HEK293 (cell line): ENCODE measurements at regions not wholly inside any gene's neighbourhood (a gene's known extent, or its start where the extent isn't known, plus 50 kb on each side); places are given as distances from the start of the nearest gene placed in this dataset.

Experiments used
- CTCF ChIA-PET: fragments of 350-600 bp; formaldehyde crosslinking; extraction: SDS; loops from one replicate; lab custom pipeline; 2021; ENCODE audit warnings: antibody characterized with exemption; lab: Yijun Ruan, JAX
- POLR2A ChIA-PET: fragments of 300-600 bp; formaldehyde crosslinking; extraction: SDS; loops from one replicate; lab custom pipeline; 2020; ENCODE audit warnings: antibody characterized with exemption, inconsistent platforms; lab: Yijun Ruan, JAX
- H3K27ac ChIP-seq: fragments of 200-500 bp; sonication (Bioruptor generic); 2 replicates; pipeline ENCODE4 v1.5.1; 2014; ENCODE audit warnings: low read depth, low read length, control low read depth, inconsistent platforms; ENCODE audit errors: extremely low read depth
- H3K36me3 ChIP-seq, 2 experiments: fragments of 200-500 bp in 1 of 2; sonication (Bioruptor generic) in 1 of 2; 1 replicate in 1 of 2; 2 replicates in 1 of 2; pipeline ENCODE4 v1.5.1; 2014 to 2017; ENCODE audit warnings: inconsistent platforms in 2 of 2, low read length in 2 of 2; ENCODE audit not compliant: control insufficient read depth in 2 of 2, insufficient read depth in 1 of 2
- H3K4me1 ChIP-seq: fragments of 200-500 bp; sonication (Bioruptor generic); 2 replicates; pipeline ENCODE4 v1.5.1; 2014; ENCODE audit warnings: mild to moderate bottlenecking, low read length, inconsistent platforms; ENCODE audit not compliant: control insufficient read depth, insufficient read depth
- H3K4me3 ChIP-seq: 2 replicates; pipeline ENCODE4 v1.5.1; 2011; ENCODE audit warnings: low read depth, mild to moderate bottlenecking, control low read depth, low read length, moderate library complexity
- H3K9me3 ChIP-seq: fragments of 200-500 bp; sonication (Bioruptor generic); 2 replicates; pipeline ENCODE4 v1.5.1; 2014; ENCODE audit warnings: low read depth, low read length, inconsistent platforms; ENCODE audit not compliant: control insufficient read depth, insufficient read depth
- EGR2 ChIP-seq: fragments of 450-650 bp; formaldehyde crosslinking; IDR thresholded peaks from 2 replicates; pipeline ENCODE4 v1.5.1; 2016; ENCODE audit warnings: low read depth, missing biosample characterization, missing genetic modification characterization
- HOXD13 ChIP-seq: sonication (generic); formaldehyde crosslinking; IDR thresholded peaks from 2 replicates; pipeline ENCODE4 v1.8.0; 2022; ENCODE audit warnings: missing genetic modification reagents, borderline replicate concordance
- TSHZ1 ChIP-seq: fragments of 450-650 bp; formaldehyde crosslinking; IDR thresholded peaks from 2 replicates; pipeline ENCODE4 v1.5.1; 2016; ENCODE audit warnings: missing biosample characterization, missing genetic modification characterization, borderline replicate concordance
- ZBTB11 ChIP-seq: fragments of 450-650 bp; formaldehyde crosslinking; conservative IDR thresholded peaks from 2 replicates; pipeline ENCODE4 v1.5.1; 2016; ENCODE audit warnings: low read depth, missing biosample characterization, missing genetic modification characterization
- ZBTB49 ChIP-seq: fragments of 450-650 bp; formaldehyde crosslinking; IDR thresholded peaks from 2 replicates; pipeline ENCODE4 v1.5.1; 2016; ENCODE audit warnings: missing biosample characterization, missing genetic modification characterization, low read depth
- ZNF214 ChIP-seq: fragments of 450-650 bp; formaldehyde crosslinking; IDR thresholded peaks from 2 replicates; pipeline ENCODE4 v1.5.1; 2017; ENCODE audit warnings: missing biosample characterization, mild to moderate bottlenecking, missing genetic modification characterization, borderline replicate concordance
- ZNF23 ChIP-seq: fragments of 450-650 bp; formaldehyde crosslinking; IDR thresholded peaks from 2 replicates; pipeline ENCODE4 v1.5.1; 2016; ENCODE audit warnings: missing biosample characterization, missing genetic modification characterization, borderline replicate concordance
- ZNF274 ChIP-seq, 2 experiments: fragments of 200-500 bp in 1 of 2; fragments of 450-650 bp in 1 of 2; sonication (Bioruptor generic) in 1 of 2; formaldehyde crosslinking in 1 of 2; IDR thresholded peaks; 2 replicates each; pipeline versions ENCODE4 v1.5.1 to v1.6.1; 2014 to 2016; ENCODE audit warnings: borderline replicate concordance in 1 of 2, inconsistent platforms in 1 of 2, low read length in 1 of 2, missing biosample characterization in 1 of 2, missing genetic modification characterization in 1 of 2
- ZNF292 ChIP-seq: fragments of 450-650 bp; formaldehyde crosslinking; IDR thresholded peaks from 2 replicates; pipeline ENCODE4 v1.5.1; 2016; ENCODE audit warnings: low read depth, missing biosample characterization, missing genetic modification characterization, borderline replicate concordance
- ZNF350 ChIP-seq: fragments of 450-650 bp; formaldehyde crosslinking; IDR thresholded peaks from 2 replicates; pipeline ENCODE4 v1.5.0; 2017; ENCODE audit warnings: missing biosample characterization, mild to moderate bottlenecking, missing genetic modification characterization
- ZNF354C ChIP-seq: fragments of 450-650 bp; formaldehyde crosslinking; IDR thresholded peaks from 2 replicates; pipeline ENCODE4 v1.5.1; 2016; ENCODE audit warnings: missing biosample characterization, missing genetic modification characterization, low read depth, borderline replicate concordance
- ZNF362 ChIP-seq: fragments of 450-650 bp; formaldehyde crosslinking; IDR thresholded peaks from 2 replicates; pipeline ENCODE4 v1.5.1; 2016; ENCODE audit warnings: missing biosample characterization, missing genetic modification characterization
- ZNF391 ChIP-seq: fragments of 450-650 bp; formaldehyde crosslinking; IDR thresholded peaks from 2 replicates; pipeline ENCODE4 v1.5.1; 2016; ENCODE audit warnings: low read depth, missing biosample characterization, missing genetic modification characterization, borderline replicate concordance
- ZNF48 ChIP-seq: fragments of 450-650 bp; formaldehyde crosslinking; IDR thresholded peaks from 2 replicates; pipeline ENCODE4 v1.5.1; 2016; ENCODE audit warnings: missing biosample characterization, missing genetic modification characterization
- ZNF510 ChIP-seq: fragments of 450-650 bp; formaldehyde crosslinking; IDR thresholded peaks from 2 replicates; pipeline ENCODE4 v1.5.1; 2018; ENCODE audit warnings: mild to moderate bottlenecking, missing genetic modification characterization, missing biosample characterization; ENCODE audit not compliant: insufficient replicate concordance
- ZNF530 ChIP-seq: fragments of 450-650 bp; formaldehyde crosslinking; IDR thresholded peaks from 2 replicates; pipeline ENCODE4 v1.5.1; 2016; ENCODE audit warnings: low read depth, missing biosample characterization, missing genetic modification characterization
- ZNF544 ChIP-seq: fragments of 450-650 bp; formaldehyde crosslinking; IDR thresholded peaks from 2 replicates; pipeline ENCODE4 v1.5.0; 2017; ENCODE audit warnings: missing biosample characterization, missing genetic modification characterization
- ZNF561 ChIP-seq: fragments of 450-650 bp; IDR thresholded peaks from 2 replicates; pipeline ENCODE4 v1.5.1; 2018; ENCODE audit warnings: missing biosample characterization, missing genetic modification characterization, borderline replicate concordance
- ZNF624 ChIP-seq: fragments of 450-650 bp; formaldehyde crosslinking; IDR thresholded peaks from 2 replicates; pipeline ENCODE4 v1.5.1; 2017; ENCODE audit warnings: missing biosample characterization, missing genetic modification characterization
- ZNF645 ChIP-seq: fragments of 450-650 bp; formaldehyde crosslinking; IDR thresholded peaks from 2 replicates; pipeline ENCODE4; 2016; ENCODE audit warnings: missing biosample characterization, missing genetic modification characterization

- TF ChIP-seq ZBTB11 (tag by site-specific recombination) (no peak), ZBTB49 (no peak), ZNF391 (tag by site-specific recombination) (no peak), HOXD13 (CRISPR knock-in tag) (no peak)
Measured at GRCh38 chr2:217402761-217403383, 543.0 kb upstream of the TNP1 start (continued).

GRCh38 chr2:217402144-217402543 is 542.3 kb upstream of the TNP1 start:
- H3K9me3 ChIP-seq: no peaks in the 10 kb centered on the region
- H3K4me3 ChIP-seq: no peak overlapping the region
- no peak overlapping the region for H3K27ac ChIP-seq
- no peaks in the 10 kb centered on the region for H3K36me3 ChIP-seq
- no peak for TF ChIP-seq ZNF350
- no peak for TF ChIP-seq ZNF23 (tag by site-specific recombination)
- TF ChIP-seq EGR2 (tag by site-specific recombination): no peak
- no peak for TF ChIP-seq ZNF48
- no peak for TF ChIP-seq ZNF530 (tag by site-specific recombination)
- no peak for TF ChIP-seq ZNF214 (tag by site-specific recombination)
- no peak for TF ChIP-seq ZNF510 (tag by site-specific recombination)
- TF ChIP-seq ZNF645: no peak
- no peak for TF ChIP-seq TSHZ1 (tag by site-specific recombination)
- no peak for TF ChIP-seq ZNF292 (tag by site-specific recombination)
- no peak for TF ChIP-seq ZNF544 (tag by site-specific recombination)
- TF ChIP-seq ZNF362: no peak
- TF ChIP-seq ZNF561 (tag by site-specific recombination): no peak
- no peak for TF ChIP-seq ZNF624 (tag by site-specific recombination)
- TF ChIP-seq ZNF354C (tag by site-specific recombination): no peak
- TF ChIP-seq ZNF274 (IDR thresholded peaks at IDR 0.05; ENCODE audit: low read length): no peak
- TF ChIP-seq ZNF274 (tag by site-specific recombination; IDR thresholded peaks at IDR 0.05; ENCODE audit: borderline replicate concordance): no peak
- ChIA-PET POLR2A (no interaction called here), CTCF (interaction anchor here (0.8 to 1.0 kb wide), 2 partner anchors 15 to 1368 kb away, joined by 3 to 4 read pairs; no protein-coding TSS in a partner anchor)
- H3K4me1 ChIP-seq: no peaks in the 10 kb centered on the region
